Epidermal melanocyte (primary cell): ENCODE measurements at regions not wholly inside any gene's neighbourhood (a gene's known extent, or its start where the extent isn't known, plus 50 kb on each side); places are given as distances from the start of the nearest gene placed in this dataset.
"Not testable (repeated sequence)": the region's sequence is repeated elsewhere in the genome, so short reads cannot be mapped to it uniquely, and the experiment has no call there.

ENCODE experiments used
- DNase-seq: peaks from one replicate; pipeline ENCODE4 v3.0.0; 2011; ENCODE audit warnings: low spot score; ENCODE audit not compliant: insufficient read length

DNA sequence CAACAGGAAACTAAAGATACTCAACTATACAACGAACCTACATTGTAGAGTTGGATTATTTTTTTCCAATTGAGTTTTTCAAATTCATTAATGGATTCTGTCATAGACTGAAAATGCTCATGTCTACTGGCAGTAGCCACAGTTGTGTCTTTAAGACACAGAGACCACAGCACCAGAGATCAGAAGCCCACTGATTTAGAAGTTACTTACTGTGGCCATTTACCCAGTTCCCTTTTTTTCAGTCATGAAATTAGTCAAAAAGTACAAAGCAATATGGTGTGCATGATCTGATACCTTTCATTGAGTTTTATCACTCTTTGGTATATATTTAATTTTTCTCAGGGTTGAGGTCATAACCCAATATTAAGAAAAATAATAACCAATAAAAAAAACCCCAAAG, 1640.2 kb upstream of the WWC1 start:
- DNase-seq = no peak

DNA sequence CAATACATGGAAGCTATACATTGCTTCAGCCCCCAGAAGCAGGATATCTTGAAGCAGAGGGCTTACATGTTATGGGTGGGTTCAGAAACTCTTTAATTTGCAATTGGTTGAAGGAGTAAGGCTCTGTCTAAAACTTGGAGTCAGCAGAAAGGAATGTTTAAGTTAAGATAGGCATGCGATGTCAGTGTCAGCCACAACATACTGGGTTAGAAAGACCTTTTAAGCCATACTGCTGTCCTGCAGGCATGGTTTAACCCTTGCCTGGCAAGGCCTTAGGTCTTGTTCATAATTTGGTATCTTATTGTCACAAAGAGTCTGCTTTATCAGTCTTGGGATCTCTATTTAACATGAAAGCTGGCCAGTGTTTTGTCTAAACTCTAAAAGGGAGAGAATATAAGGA, 1619.6 kb upstream of the WWC1 start:
- no peak for DNase-seq

DNA sequence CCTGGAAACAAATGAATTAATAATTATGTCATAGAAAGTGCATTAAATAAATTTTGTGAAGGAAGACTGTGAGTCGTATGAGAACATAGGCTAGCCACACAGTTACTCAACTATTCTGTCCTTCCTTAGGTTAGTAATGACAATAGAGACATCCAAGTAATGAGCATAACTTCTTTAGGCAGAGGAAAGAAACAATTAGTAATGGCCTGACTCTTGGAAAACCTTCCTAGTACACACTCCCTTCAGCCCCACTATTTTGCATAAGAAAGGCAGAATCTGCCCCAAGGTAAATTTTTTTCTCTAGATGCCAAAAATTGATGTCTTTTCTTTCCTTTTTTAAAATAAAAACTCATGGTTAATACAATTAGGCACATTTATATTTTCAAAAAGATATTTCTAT, 1619.0 kb upstream of the WWC1 start:
- DNase-seq = no peak

DNA sequence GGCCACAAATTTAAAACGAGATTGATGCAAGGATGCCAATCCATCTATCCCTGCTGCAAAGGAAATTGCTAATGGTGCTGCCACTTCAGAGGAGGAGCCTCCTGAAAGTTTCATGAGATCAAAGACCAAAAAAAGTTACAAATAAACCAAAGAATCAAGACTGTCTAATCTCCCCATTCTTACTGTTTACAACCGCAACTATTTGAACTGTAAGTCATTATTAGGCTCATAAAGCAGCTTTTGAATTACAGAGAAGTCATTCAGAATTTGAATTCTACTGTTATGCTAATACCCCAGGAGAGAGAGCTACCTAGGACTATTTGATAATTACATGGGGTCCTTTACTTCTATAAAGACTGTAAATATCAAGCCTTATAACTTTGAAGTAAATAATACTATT, 1613.6 kb upstream of the WWC1 start:
- DNase-seq = no peak

DNA sequence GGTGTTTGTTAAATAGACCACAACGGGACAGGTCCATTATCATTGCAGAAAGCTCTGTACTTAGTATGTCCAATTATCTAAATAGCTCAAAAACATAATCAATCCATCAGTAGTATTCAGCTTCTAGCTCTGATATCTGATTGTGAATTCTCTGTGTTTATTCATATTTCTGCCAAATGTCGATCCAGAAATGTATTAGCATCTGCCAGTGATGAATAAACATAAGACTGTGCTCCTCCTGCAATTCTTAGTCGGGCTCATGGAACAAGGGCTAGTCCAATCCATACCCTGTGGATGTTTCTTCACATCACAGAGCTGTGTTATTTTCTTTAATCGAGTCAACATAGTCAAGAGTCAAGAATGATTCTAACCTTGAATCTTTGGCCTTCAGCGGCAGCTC, 1612.1 kb upstream of the WWC1 start:
- no peak for DNase-seq

DNA sequence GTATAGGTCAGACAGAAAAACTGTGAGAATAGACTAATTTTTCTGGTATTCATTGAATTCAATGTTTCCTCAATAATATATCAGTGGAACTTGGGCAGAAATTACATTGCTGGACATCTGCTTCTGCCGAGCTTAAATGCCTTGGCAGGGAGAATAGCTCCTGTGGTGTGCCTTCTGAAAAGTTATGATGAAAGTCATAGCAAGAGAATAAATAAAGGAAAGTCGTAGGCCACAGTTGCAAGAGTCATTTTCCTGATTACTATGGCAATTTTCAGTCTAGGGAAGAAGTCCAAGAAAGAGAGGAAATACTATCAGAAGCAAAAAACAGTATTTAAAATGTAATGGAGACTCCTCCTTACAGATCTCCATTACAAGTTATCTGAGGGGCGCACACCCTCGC, 1596.1 kb upstream of the WWC1 start:
- DNase-seq = no peak

DNA sequence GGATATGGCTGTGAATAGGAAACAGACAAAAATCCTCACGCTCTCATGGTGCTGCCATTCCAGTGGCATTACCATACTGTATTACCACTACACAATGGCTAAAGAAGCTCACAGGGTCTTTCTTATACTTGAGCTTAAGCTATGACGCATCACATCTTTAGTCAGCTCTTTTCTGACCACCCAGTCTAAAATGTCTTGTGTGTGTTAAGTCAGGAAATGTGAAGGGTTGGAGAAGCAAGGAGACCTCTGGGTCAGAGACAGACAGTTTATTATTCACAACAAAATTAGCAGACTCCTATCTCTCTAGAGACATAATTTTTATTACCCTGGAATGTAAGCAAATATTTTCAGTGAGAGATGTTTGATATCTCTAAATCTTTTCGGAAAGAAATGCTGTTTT, 1583.2 kb upstream of the WWC1 start:
- no peak for DNase-seq

DNA sequence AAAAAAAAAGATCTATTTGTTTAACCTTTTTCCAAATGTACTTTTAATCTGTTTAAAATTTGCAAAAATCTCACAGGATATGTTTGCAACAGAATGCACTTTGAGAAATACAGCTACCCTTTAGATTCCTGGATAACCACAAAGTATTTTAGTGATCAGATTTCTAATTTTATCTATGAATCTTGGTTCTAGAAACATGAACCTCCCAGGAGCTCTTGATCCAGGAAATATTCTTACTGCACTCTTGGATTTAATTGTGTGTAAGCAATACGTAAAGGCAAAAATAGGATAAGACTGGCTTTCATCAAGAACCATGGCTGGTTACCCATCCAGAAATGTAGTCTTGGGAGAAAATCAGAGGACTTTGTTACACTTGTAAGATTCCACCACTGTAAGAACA, 1581.8 kb upstream of the WWC1 start:
- no peak for DNase-seq

DNA sequence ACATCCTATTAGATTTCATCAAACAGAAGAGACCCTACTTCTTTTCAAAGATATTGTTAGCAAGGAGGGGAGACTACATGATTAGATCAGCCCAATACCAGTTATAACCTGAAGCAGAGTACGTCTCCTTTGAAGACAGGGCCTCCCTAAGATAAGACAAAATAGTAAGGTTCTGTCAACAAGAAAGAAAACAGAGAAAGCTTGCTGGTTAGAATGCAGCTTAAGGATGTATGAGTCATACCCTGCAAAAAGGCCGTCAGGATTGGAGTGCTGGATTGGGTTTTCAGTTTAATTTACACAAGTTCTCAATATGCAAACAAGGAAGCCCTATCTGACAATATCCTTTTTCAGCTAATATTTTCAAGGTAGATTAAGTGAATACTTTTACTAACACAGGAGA, 1581.2 kb upstream of the WWC1 start:
- DNase-seq = no peak

DNA sequence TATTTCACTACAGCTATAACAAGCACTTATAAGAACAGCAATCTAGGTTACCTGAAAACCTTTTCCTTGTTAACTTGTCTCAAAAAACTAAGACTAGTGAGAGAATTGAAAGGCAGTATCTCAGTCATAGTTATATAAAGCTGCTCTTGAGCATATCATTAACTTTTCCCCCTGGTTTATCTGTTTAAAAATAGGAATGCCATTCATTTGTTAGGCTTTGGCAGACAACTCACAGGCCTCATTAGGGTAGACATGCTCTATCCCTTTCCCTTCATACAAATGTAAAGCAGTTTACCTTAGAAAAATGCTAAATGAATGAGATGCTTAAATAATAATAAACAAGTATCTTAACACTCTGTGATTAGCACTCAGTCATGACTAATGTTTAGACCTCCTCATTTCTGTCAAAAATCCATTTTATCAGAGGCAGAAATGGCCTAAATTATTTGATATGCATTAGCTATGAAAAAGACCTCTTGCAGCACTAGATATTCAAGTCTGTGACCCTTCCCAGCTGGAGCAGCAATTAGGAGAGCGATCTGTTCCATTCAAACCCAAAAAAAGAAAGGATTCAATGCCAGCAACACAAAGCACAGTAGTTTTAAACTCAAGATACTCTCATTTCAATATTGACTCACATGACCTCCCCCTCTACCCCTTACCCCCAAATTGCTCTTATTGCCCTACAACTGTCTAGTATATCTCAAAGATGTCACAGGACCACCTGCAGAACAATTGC, 1578.8 kb upstream of the WWC1 start:
- no peak for DNase-seq

DNA sequence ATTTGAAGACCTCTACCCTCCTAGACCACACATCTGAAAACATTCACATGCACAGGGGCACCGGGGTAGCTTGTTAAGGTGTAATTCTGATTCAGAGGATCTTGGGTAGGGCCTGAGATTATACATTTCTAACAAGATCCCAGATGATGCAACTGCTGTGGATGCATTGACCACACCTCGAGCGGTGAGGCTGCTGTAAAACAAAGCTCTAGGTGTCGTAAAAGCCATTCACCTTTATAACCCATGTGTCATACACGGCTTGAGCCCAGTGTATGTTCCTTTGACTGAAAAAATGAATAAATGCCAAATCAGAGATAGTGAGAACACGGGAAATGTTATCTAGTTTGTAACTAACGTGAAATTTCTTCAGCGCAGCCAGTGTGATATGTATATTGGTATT, 1578.2 kb upstream of the WWC1 start:
- no peak for DNase-seq

DNA sequence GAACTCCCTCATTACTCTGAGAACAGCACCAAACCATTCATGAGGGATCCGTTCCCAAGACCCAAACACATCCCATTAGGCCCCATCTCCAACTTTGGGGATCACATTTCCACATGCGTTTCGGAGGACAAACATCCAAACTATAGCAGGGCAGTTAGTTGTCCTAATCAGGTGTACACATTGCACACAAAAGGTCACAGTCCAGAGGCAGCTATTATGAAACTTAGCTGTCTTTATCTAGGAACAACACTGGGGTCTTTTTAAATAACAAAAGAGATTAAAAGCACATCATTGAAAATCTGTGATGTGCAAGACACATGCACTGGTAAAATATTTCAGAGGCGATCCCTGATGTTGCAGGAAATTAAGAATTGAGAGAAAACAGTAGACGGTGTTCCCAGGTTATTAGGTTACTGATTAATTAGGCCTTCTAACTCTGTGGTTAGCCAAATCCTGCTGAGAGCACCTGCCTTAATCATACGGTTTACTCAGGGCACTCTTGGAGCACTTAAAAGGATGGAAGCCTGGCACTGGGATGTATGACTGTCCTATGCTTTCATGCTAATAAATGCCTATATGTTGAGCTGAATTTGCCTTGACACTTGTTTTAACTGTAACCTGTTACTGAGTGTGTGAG, 1574.5 kb upstream of the WWC1 start:
- DNase-seq = no peak

DNA sequence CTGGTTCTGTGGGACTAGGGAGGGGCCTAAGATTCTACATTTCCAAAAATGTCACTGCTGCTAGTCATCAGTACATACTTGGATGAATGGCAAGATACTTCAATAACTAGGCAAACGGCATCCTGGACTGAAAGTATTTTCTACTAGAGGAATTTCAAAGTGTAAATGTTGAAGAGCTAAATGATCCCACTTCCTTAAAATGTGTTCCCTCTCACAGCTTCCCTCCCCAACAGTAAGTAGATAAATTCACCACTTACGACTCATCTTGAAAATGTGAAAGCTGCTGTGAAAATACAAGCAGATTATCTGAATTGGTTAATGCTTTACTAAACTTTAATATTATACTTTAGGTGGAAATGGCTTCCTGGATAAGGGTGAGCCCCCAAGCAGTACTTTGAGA, 1571.5 kb upstream of the WWC1 start:
- no peak for DNase-seq

DNA sequence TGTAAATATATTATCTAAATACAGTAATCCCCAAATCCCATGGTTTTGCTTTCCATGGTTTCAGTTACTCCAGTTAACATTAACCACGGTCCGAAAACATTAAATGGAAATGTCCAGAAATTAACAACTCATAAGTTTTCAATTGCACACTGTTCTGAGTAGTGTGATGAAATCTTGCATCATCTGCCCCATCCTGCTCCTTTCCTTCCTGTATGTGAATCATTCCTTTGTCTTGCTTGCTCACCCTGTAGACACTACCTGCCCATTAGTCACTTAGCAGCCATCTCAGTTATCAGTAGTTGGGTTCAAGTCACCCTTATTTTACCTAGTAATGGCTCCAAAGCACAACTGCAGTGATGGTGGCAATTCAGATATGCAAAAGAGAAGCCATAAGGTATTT, 1568.5 kb upstream of the WWC1 start:
- DNase-seq = no peak

DNA sequence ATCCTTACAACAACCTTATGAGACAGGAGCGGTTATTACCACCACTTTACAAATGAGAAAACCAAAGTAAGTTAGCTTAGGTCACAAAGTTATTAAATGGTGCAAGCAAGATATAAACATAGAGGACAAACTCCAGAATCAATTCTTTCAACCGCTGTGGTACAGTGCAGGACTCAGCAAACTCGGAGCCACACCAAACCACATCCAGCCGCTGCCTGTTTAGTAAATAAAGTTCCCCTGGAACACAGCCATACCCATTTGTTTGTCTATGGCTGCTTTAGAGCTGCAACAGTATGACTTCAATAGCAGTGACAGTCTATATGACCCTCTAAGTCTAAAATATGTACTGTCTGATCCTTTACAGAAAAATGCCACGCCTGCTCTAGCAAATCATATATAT, 1567.2 kb upstream of the WWC1 start:
- DNase-seq = no peak

DNA sequence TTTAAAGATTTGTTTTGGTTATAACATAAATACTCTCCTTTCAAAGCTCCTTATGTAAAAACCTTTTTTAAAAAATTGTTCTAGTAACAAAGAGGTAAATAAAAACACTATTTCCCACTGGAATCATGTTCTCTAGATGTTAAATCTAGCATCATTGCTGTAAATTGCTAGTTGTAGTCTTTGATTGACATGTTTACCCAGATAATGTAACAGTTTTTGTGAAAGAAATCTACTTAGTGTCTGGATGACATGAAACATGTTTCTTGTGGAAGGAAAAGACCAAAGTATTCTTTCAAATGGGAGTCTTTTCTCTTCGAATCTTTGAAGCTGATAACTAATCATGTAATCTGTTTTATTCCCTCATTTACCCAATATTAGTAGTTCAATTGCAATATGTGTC, 1565.9 kb upstream of the WWC1 start:
- no peak for DNase-seq

DNA sequence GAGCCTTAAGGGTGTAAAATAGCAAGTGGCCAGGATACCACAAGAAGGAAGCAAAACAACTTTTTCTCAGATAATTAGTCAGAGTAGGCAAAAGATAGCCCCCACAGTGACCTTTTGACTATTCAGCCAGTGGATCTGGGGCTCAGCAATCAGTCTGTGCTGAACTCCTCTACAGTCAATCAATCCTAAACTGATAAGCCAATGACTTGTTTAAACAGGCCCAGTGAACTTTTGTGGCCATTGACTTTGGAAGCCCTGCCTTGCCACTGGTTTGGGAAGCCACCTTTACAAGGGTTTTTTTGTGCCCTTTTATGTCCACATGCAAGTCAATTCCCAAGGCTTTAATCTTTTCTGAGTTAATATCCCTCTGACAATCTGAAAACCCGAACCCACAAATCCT, 1565.0 kb upstream of the WWC1 start:
- no peak for DNase-seq

DNA sequence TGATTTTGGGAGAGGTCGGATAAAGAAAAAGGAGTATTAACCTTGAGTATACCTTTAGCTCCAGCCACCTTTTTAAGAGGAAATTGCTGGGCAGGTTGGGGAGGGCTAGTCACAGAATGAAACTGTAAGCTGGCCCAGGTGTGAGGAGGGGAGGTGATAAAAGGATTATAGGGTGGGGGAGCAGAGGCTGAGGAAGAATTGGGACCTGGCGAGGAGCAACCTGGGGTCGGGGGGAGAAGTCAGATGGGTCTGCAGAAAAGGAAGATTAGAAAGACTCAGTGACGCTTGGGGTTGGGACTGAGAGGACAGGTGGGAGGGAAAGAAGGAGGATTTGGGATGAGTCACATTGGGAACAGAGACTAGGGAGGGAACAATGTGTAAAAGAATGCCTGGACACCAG, 1548.5 kb upstream of the WWC1 start:
- DNase-seq = not testable (repeated sequence)

DNA sequence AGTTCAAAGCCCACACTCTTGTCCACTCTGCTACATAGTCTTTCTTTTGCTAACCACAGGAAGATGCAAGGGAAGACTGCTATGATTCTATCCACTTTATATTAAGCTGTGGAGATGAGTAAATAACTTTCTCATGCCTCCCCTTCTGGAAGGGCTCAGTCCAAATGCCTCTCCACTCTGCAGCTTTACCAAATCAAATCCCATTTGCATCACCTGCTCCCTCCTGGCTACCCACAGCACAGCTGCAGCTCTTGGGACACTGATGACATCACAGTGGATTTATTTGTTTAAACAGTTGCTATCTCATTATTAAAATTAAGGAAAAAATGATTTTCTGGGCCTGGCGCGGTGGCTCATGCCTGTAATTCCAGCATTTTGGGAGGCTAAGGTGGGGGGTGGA, 1544.9 kb upstream of the WWC1 start:
- no peak for DNase-seq

DNA sequence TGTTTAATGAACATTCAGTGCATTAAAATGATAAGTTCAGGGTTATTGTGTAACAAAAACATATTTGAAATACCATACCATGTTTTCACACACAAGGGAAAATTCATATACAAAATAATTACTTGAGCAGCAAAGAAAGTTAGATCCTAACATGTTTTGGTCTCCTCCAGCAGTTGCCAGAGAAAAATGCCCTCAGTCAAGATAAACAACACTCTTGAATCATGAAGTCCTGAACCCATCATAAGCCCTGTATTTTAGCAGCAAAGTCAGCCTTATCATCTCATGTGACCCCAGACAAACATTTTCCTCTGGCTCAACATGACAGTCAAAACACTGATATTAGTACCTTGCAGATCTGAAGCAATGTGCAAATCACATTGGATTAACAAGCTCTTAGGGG, 1541.1 kb upstream of the WWC1 start:
- DNase-seq = no peak

DNA sequence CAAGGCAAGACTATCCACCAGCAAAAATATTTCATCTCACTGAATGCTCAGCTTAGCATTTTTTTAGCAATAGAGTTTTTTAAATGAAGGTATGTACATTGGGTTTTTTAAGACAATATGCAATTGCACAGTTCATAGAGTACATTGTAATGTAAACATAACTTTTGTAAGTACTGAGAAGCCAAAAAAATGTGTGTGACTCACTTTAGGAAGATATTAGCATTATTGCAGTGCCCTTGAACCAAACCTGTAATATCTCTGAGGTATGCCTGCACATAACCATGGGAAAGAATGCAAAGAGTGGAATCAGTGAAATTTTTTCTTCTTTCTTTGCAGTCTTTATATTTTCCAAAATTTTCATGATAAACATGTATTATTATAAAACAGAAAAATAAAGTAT, 1533.3 kb upstream of the WWC1 start:
- DNase-seq = no peak

DNA sequence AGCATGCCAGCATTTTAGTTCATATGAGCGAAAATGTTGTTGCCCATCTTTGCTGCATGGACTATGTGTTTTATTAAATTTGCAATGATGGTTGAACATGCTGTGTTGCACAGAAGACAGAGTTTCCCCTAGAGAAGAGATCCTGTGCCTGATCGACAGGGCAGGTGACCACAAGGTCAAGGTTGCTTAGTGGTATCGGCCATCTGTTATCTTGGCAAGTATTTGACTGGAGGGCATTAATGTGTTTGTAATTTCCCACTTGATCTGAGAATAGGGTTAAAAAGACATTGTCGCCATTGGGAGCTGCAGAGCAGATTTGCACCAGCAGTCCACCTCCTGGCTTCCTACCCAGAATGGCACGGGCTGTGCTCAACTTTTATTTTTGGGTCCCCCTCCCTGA, 1523.6 kb upstream of the WWC1 start:
- DNase-seq = no peak

DNA sequence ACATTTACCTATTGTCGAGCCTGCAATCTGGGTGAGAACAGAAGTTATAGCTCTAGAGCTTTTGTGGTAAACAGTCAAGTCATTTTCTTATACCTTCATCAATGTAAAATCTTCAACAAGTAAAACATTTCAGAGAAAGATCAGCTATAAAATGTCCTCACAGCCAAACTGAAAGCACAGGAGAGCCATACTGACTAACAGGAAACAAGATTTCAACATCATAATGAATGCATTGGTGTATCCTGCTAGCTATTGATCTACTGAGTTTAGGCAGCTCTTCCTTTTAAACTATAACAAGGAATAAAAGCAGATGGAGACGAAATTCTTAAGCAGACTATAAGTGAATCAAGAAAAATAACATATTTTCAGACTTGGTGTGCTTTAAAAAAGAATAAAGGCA, 1522.9 kb upstream of the WWC1 start:
- no peak for DNase-seq

DNA sequence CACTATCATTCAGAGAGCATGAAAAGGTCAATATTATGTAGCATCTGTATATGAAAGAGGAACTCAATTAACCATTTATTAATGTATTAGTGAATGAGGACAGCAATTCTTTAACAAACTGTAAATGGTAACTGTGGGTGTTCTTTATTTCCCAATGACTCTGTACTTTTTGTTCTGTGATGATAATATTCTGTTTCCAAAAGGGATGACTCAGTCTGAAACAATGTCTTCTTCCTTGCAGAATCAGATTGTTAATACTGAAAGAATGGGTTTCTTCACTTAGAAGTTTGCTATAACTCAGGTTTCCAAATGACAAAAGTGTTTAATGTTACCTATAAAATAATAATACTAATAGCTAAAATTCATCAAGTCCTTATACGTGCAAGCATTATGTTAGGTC, 1518.7 kb upstream of the WWC1 start:
- DNase-seq = peak; percentile 47
